SK-N-SH (cell line): ENCODE measurements at regions not wholly inside any gene's neighbourhood (a gene's known extent, or its start where the extent isn't known, plus 50 kb on each side); places are given as distances from the start of the nearest gene placed in this dataset.

Experiments used
- CTCF ChIA-PET: fragments of 300-600, 350-600 bp; formaldehyde crosslinking; extraction: SDS; loops from one replicate; lab custom pipeline; 2021; lab: Yijun Ruan, JAX
- POLR2A ChIA-PET: fragments of 350-600 bp; sonication (Branson Sonifier 250); formaldehyde crosslinking; extraction: SDS; loops from one replicate; lab custom pipeline; 2020; ENCODE audit warnings: antibody characterized with exemption, inconsistent platforms; lab: Yijun Ruan, JAX
- DNase-seq: peaks from one replicate; pipeline ENCODE4 v3.0.0; 2012
- H2AFZ ChIP-seq: fragments of 200-600 bp; sonication (generic); 2 replicates; pipeline ENCODE4 v1.8.1; 2016; ENCODE audit warnings: antibody characterized with exemption, mild to moderate bottlenecking, low read depth
- H3F3A ChIP-seq: fragments of 200-600 bp; sonication (generic); replicated peaks from 2 replicates; pipeline ENCODE3; 2016; ENCODE audit warnings: antibody characterized with exemption, mild to moderate bottlenecking; ENCODE audit not compliant: insufficient read depth
- H3K27ac ChIP-seq, 2 experiments: fragments of 200-500 bp in 1 of 2; fragments of 200-600 bp in 1 of 2; sonication (Bioruptor generic) in 1 of 2; sonication (generic), shearing (Covaris generic) in 1 of 2; 2 replicates each; pipeline versions ENCODE4 v1.5.1 to v1.6.1; 2014 to 2016; ENCODE audit warnings: low read depth in 2 of 2, inconsistent platforms in 1 of 2, low read length in 1 of 2, mild to moderate bottlenecking in 1 of 2, mixed read lengths in 1 of 2
- H3K27me3 ChIP-seq: fragments of 200-600 bp; sonication (generic), shearing (Covaris generic); 2 replicates; pipeline ENCODE4 v1.6.1; 2016; ENCODE audit warnings: mixed run types; ENCODE audit not compliant: insufficient read depth
- H3K36me3 ChIP-seq, 2 experiments: fragments of 200-500 bp in 1 of 2; fragments of 200-600 bp in 1 of 2; sonication (Bioruptor generic) in 1 of 2; sonication (generic) in 1 of 2; replicated peaks in 1 of 2; 2 replicates each; pipeline versions ENCODE3 to v1.5.1; 2014 to 2016; ENCODE audit warnings: low read length in 1 of 2, mild to moderate bottlenecking in 1 of 2; ENCODE audit not compliant: insufficient read depth in 2 of 2, control insufficient read depth in 1 of 2
- H3K4me1 ChIP-seq, 2 experiments: fragments of 200-500 bp in 1 of 2; fragments of 200-600 bp in 1 of 2; sonication (Bioruptor generic) in 1 of 2; sonication (generic), shearing (Covaris generic) in 1 of 2; 2 replicates each; pipeline versions ENCODE4 v1.5.1 to v1.6.1; 2014 to 2016; ENCODE audit warnings: low read depth in 1 of 2, low read length in 1 of 2, mixed run types in 1 of 2; ENCODE audit not compliant: insufficient read depth in 2 of 2, control insufficient read depth in 1 of 2
- H3K4me2 ChIP-seq: fragments of 200-600 bp; sonication (generic), shearing (Covaris generic); 2 replicates; pipeline ENCODE4 v1.6.1; 2017; ENCODE audit warnings: mixed run types
- H3K4me3 ChIP-seq, 2 experiments: fragments of 200-500 bp in 1 of 2; fragments of 200-600 bp in 1 of 2; sonication (Bioruptor generic) in 1 of 2; sonication (generic), shearing (Covaris generic) in 1 of 2; 2 replicates each; pipeline versions ENCODE4 v1.5.1 to v1.8.1; 2014 to 2016; ENCODE audit warnings: low read depth in 2 of 2, inconsistent platforms in 1 of 2, low read length in 1 of 2, mild to moderate bottlenecking in 1 of 2, mixed read lengths in 1 of 2, moderate library complexity in 1 of 2
- H3K79me2 ChIP-seq: fragments of 200-600 bp; sonication (generic); 2 replicates; pipeline ENCODE4 v1.8.1; 2017; ENCODE audit warnings: mild to moderate bottlenecking; ENCODE audit not compliant: insufficient read depth
- H3K9ac ChIP-seq: fragments of 200-600 bp; sonication (generic); 2 replicates; pipeline ENCODE4 v1.6.1; 2017; ENCODE audit warnings: mixed run types
- H3K9me2 ChIP-seq: fragments of 200-600 bp; sonication (generic); 2 replicates; pipeline ENCODE4 v1.6.1; 2017; ENCODE audit warnings: mixed run types
- H3K9me3 ChIP-seq: fragments of 200-600 bp; sonication (generic); 2 replicates; pipeline ENCODE4 v1.6.1; 2017; ENCODE audit warnings: mixed run types, mild to moderate bottlenecking, moderate library complexity
- H4K20me1 ChIP-seq: fragments of 200-600 bp; sonication (generic); 2 replicates; pipeline ENCODE4 v1.6.1; 2017; ENCODE audit warnings: mild to moderate bottlenecking, mixed run types; ENCODE audit not compliant: insufficient read depth
- CHD2 ChIP-seq: fragments of 150-350 bp; IDR thresholded peaks from 2 replicates; pipeline ENCODE4 v1.6.1; 2018; ENCODE audit warnings: low read length; ENCODE audit not compliant: partially characterized antibody
- CTCF ChIP-seq: fragments of 200-600 bp; sonication (generic); IDR thresholded peaks from 2 replicates; pipeline ENCODE4 v1.6.1; 2017; ENCODE audit warnings: antibody characterized with exemption, mild to moderate bottlenecking, moderate library complexity
- EP300 ChIP-seq, 2 experiments: IDR thresholded peaks; 2 replicates each; pipeline versions ENCODE4 v1.4.0 to v1.6.1; 2012; ENCODE audit warnings: borderline replicate concordance in 1 of 2, low read depth in 1 of 2, low read length in 1 of 2
- EZH2phosphoT487 ChIP-seq: fragments of 200-600 bp; sonication (generic); IDR thresholded peaks from 2 replicates; pipeline ENCODE4 v1.6.1; 2017; ENCODE audit warnings: low read depth, mixed run types, mild to moderate bottlenecking, antibody characterized with exemption, moderate library complexity, borderline replicate concordance
- FOSL2 ChIP-seq: IDR thresholded peaks from 2 replicates; pipeline ENCODE4 v1.4.0; 2012; ENCODE audit warnings: low read depth, mild to moderate bottlenecking, moderate library complexity, borderline replicate concordance
- GABPA ChIP-seq: IDR thresholded peaks from 2 replicates; pipeline ENCODE4 v1.4.0; 2012; ENCODE audit warnings: low read depth, mild to moderate bottlenecking
- JUND ChIP-seq: IDR thresholded peaks from 2 replicates; pipeline ENCODE4 v1.4.0; 2012
- NFIC ChIP-seq: IDR thresholded peaks from 2 replicates; pipeline ENCODE4 v1.4.0; 2012; ENCODE audit warnings: borderline replicate concordance
- PBX3 ChIP-seq: IDR thresholded peaks from 2 replicates; pipeline ENCODE4; 2012
- RCOR1 ChIP-seq: fragments of 150-350 bp; IDR thresholded peaks from 2 replicates; pipeline ENCODE4 v1.6.1; 2017; ENCODE audit warnings: antibody characterized with exemption, low read length
- RFX5 ChIP-seq: IDR thresholded peaks from 2 replicates; pipeline ENCODE4 v1.6.1; 2012; ENCODE audit warnings: mild to moderate bottlenecking, improper control_type of control experiment, low read length
- RXRA ChIP-seq: IDR thresholded peaks from 2 replicates; pipeline ENCODE4 v1.4.0; 2012; ENCODE audit warnings: low read depth, mild to moderate bottlenecking, borderline replicate concordance
- TCF12 ChIP-seq: IDR thresholded peaks from 2 replicates; pipeline ENCODE4 v1.4.0; 2012
- USF2 ChIP-seq: fragments of 150-350 bp; IDR thresholded peaks from 2 replicates; pipeline ENCODE4 v1.6.1; 2017; ENCODE audit warnings: antibody characterized with exemption, low read length, low read depth, borderline replicate concordance
- YY1 ChIP-seq: IDR thresholded peaks from 2 replicates; pipeline ENCODE4 v1.4.0; 2012; ENCODE audit warnings: low read depth, mild to moderate bottlenecking
- WGBS: methylation state at CpG from one replicate; pipeline ENCODE4 v1.1.6; 2017; ENCODE audit warnings: low lambda C conversion rate; 5-methylcytosine and 5-hydroxymethylcytosine counted together
- TF ChIP-seq, protein P1 (sequence below): IDR thresholded peaks from 2 replicates; pipeline ENCODE4 v1.4.0; 2012; ENCODE audit warnings: low read depth, borderline replicate concordance

DNA sequence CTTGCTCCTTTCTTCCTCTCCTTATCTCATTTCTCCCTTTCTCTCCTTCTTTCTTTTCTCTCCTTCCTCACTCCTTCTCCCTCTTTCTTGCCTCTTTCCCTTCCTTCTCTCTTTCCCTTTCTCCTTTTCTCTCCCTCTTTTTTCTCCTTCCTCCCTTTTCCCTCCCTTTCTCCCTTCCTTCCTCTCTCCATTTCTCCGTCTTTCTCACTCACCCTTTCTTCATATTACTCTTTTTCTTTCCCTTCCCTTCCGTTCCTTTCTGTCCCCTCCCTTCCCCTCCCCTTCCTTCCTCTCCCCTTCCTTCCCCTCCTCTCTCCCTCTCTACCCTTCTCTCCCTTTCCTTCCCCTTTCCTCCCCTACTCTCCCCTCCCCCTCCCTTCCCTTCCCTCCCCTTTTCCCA lies 240.8 kb downstream of the HS3ST3B1 start:
- H3K9me3 ChIP-seq: no peaks in the 10 kb centered on the region; the same call in 1 of the 2 replicates
- H3K4me1 ChIP-seq: no peaks in the 10 kb centered on the region
- TF ChIP-seq JUND (no peak), EZH2phosphoT487 (no peak), CTCF (no peak), USF2 (no peak), CHD2 (no peak), RCOR1 (no peak), YY1 (no peak), TCF12 (no peak), PBX3 (no peak), RXRA (no peak), GABPA (no peak), EP300 (IDR thresholded peaks at IDR 0.05; ENCODE audit: borderline replicate concordance in 1 of 2, low read depth in 1 of 2, low read length in 1 of 2) (no peak), FOSL2 (no peak), NFIC (no peak), RFX5 (no peak)
- TF ChIP-seq, protein P1, sequence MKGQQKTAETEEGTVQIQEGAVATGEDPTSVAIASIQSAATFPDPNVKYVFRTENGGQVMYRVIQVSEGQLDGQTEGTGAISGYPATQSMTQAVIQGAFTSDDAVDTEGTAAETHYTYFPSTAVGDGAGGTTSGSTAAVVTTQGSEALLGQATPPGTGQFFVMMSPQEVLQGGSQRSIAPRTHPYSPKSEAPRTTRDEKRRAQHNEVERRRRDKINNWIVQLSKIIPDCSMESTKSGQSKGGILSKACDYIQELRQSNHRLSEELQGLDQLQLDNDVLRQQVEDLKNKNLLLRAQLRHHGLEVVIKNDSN: no peak
- H3K27ac ChIP-seq: no peak overlapping the region
- H3K27me3 ChIP-seq: no peaks in the 10 kb centered on the region
- H3K4me3 ChIP-seq: no peak overlapping the region
- no peak overlapping the region for H2AFZ ChIP-seq
- no peaks in the 10 kb centered on the region for H4K20me1 ChIP-seq
- no peak for DNase-seq
- no peak overlapping the region for H3K4me2 ChIP-seq
- CTCF ChIA-PET: no interaction called here
- H3K79me2 ChIP-seq: no peaks in the 10 kb centered on the region
- no peaks in the 10 kb centered on the region for H3K9me2 ChIP-seq
- H3K36me3 ChIP-seq: no peaks in the 10 kb centered on the region
- WGBS: 7% methylated on average over 2 of the region's 2 CpGs
- POLR2A ChIA-PET: no interaction called here
- H3F3A ChIP-seq: no peaks in the 10 kb centered on the region
- no peak overlapping the region for H3K9ac ChIP-seq
